ENCODE measurements at regions not wholly inside any gene's neighbourhood (a gene's known extent, or its start where the extent isn't known, plus 50 kb on each side); places are given as distances from the start of the nearest gene placed in this dataset.

DNA sequence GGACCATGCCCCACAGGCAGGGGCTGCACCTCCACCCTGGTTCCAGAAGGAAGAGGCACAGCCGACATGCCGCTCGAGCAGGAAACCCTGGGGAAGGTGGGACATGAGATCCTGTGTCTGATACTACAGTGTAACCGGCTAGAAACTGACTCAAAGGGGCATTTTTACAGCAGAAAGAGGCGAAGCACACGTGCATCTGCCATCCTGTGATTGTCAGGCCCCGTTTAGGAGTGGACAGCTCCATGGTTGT is 62.7 kb downstream of the SIK1 start:
- no peak for DNase-seq (ENCODE audit: unreplicated experiment)
- intact Hi-C loops (cut with micrococcal nuclease): no loop called here
- Mint-ChIP-seq H3K4me3 (ENCODE audit: unreplicated experiment) (no peak overlapping the region), H3K9me3 (ENCODE audit: unreplicated experiment) (no peaks in the 10 kb centered on the region), H3K36me3 (ENCODE audit: insufficient read depth, unreplicated experiment) (no peaks in the 10 kb centered on the region), H3K27ac (ENCODE audit: low read depth, unreplicated experiment) (no peak overlapping the region), H3K27me3 (ENCODE audit: insufficient read depth, unreplicated experiment) (no peaks in the 10 kb centered on the region), H3K4me1 (ENCODE audit: insufficient read depth, unreplicated experiment) (peaks cover 15% of the 10 kb centered on the region)
- TF ChIP-seq, protein P1, sequence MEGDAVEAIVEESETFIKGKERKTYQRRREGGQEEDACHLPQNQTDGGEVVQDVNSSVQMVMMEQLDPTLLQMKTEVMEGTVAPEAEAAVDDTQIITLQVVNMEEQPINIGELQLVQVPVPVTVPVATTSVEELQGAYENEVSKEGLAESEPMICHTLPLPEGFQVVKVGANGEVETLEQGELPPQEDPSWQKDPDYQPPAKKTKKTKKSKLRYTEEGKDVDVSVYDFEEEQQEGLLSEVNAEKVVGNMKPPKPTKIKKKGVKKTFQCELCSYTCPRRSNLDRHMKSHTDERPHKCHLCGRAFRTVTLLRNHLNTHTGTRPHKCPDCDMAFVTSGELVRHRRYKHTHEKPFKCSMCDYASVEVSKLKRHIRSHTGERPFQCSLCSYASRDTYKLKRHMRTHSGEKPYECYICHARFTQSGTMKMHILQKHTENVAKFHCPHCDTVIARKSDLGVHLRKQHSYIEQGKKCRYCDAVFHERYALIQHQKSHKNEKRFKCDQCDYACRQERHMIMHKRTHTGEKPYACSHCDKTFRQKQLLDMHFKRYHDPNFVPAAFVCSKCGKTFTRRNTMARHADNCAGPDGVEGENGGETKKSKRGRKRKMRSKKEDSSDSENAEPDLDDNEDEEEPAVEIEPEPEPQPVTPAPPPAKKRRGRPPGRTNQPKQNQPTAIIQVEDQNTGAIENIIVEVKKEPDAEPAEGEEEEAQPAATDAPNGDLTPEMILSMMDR (IDR thresholded peaks at IDR 0.05; ENCODE audit: unreplicated experiment): no peak
- POLR2A ChIA-PET: no interaction called here
- CTCF ChIA-PET: no interaction called here
- no TSS peak for BruUV-seq (replicated peaks)

DNA sequence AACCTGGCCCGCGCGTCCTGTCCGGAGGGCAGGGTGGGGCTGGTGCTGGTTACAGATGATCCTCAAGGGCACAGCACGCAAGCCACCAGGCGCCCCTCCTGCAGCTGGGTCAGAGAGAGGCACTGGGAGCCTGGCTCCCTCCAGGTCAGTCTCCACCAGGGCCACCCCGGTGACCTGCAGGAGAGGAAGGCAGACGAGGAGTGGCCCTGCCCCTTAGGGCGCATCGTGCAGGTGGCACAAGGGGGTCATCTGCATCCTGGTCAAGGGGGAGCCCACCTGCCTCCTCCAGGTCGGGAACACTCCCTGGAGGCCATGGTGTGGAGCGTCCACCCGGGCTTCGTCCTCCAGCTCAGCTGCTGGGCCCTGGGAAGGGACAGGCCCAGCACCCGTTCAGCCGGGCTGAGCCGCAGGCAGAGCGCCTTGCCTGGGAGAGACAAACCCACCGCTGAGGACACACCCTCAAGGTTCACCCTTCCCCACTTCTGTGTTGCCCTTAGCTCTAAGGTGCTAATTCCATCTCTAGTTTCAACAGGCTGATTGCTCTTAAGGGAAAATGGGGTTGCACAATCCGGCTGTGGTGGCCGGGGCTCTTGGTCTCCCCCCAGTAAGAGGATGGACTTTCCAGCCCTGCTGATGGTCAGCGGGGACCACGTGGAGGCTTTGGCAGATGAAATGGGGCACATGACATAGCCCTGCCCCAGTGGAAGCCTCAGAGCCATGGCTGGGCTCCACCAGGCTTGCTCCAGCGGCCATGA is 63.2 kb downstream of the SIK1 start:
- no TSS peak for BruUV-seq (replicated peaks)
- TF ChIP-seq, protein P1 (IDR thresholded peaks at IDR 0.05; ENCODE audit: unreplicated experiment): no peak
- Mint-ChIP-seq H3K27ac (ENCODE audit: low read depth, unreplicated experiment) (no peak overlapping the region), H3K27me3 (ENCODE audit: insufficient read depth, unreplicated experiment) (no peaks in the 10 kb centered on the region), H3K9me3 (ENCODE audit: unreplicated experiment) (no peaks in the 10 kb centered on the region), H3K36me3 (ENCODE audit: insufficient read depth, unreplicated experiment) (no peaks in the 10 kb centered on the region), H3K4me1 (ENCODE audit: insufficient read depth, unreplicated experiment) (peaks cover 12% of the 10 kb centered on the region), H3K4me3 (ENCODE audit: unreplicated experiment) (no peak overlapping the region)
- POLR2A ChIA-PET: no interaction called here
- intact Hi-C loops (cut with micrococcal nuclease): no loop called here
- CTCF ChIA-PET: no interaction called here
- DNase-seq (ENCODE audit: unreplicated experiment): no peak

DNA sequence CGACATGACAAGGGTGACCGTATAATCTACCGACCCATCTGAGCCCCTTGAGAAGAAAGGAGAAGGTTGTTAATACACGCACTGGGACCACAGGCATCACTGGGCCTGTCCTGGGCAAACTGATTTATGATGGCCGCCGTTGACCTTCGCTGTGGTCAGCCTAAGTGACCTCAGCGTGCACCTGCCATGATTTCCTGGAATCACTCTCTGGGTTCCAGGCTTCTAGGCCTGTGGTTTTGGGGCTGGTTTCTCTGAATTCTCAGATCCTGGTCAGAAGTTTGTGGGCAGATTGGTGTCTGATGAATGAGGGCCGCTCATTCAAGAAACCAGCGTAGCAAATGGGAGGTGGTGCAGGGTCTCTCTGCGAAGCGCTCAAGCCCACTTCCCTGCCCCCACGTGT is 64.0 kb downstream of the SIK1 start:
- H3K4me1 Mint-ChIP-seq (ENCODE audit: insufficient read depth, unreplicated experiment): peaks cover 12% of the 10 kb centered on the region
- no peak overlapping the region for H3K4me3 Mint-ChIP-seq (ENCODE audit: unreplicated experiment)
- no peaks in the 10 kb centered on the region for H3K9me3 Mint-ChIP-seq (ENCODE audit: unreplicated experiment)
- TF ChIP-seq, protein P1 (IDR thresholded peaks at IDR 0.05; ENCODE audit: unreplicated experiment): no peak
- no peak overlapping the region for H3K27ac Mint-ChIP-seq (ENCODE audit: low read depth, unreplicated experiment)
- no peaks in the 10 kb centered on the region for H3K27me3 Mint-ChIP-seq (ENCODE audit: insufficient read depth, unreplicated experiment)
- ChIA-PET POLR2A (interaction anchor here (2.3 kb wide), 1 partner anchor 52 kb away, joined by 10 read pairs; no protein-coding TSS in a partner anchor), CTCF (interaction anchor here (1.1 kb wide), 1 partner anchor 283 kb away, joined by 3 read pairs; no protein-coding TSS in a partner anchor)
- intact Hi-C loops (cut with micrococcal nuclease): no loop called here
- BruUV-seq (replicated peaks): no TSS peak
- peaks cover 6% of the 10 kb centered on the region for H3K36me3 Mint-ChIP-seq (ENCODE audit: insufficient read depth, unreplicated experiment)
- no peak for DNase-seq (ENCODE audit: unreplicated experiment)

DNA sequence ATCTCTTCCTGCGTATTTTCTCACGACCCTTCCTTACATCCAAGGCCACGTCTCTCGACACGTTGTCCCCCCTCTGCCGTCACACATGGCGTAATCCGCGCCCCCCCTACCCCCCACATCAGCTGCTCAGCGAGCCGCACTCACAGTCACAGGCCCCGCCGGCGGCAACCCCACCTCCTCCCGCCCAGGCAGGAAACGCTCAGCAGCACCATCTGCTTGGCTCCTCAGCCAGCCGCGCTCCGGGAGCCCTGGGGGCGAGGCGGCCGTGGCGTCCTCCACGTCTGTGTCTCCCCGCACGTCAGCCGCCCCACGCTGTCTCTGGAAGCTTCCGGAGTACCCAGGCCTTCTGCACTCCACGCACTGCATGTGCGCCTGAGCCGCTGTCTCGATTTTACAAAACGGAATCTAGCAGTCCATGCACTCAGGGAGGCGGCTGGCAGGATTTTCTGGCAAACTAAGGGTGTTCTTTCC is 64.6 kb downstream of the SIK1 start:
- H3K36me3 Mint-ChIP-seq (ENCODE audit: insufficient read depth, unreplicated experiment): peaks cover 6% of the 10 kb centered on the region
- BruUV-seq (replicated peaks): no TSS peak
- no peak overlapping the region for H3K4me3 Mint-ChIP-seq (ENCODE audit: unreplicated experiment)
- H3K27ac Mint-ChIP-seq (ENCODE audit: low read depth, unreplicated experiment): no peak overlapping the region
- POLR2A ChIA-PET: interaction anchor here (1.9 to 2.3 kb wide), 2 partner anchors 11 to 52 kb away, joined by 10 to 11 read pairs; no protein-coding TSS in a partner anchor
- no peak for DNase-seq (ENCODE audit: unreplicated experiment)
- TF ChIP-seq, protein P1 (IDR thresholded peaks at IDR 0.05; ENCODE audit: unreplicated experiment): no peak
- peaks cover 12% of the 10 kb centered on the region for H3K4me1 Mint-ChIP-seq (ENCODE audit: insufficient read depth, unreplicated experiment)
- CTCF ChIA-PET: interaction anchor here (0.7 to 1.4 kb wide), 3 partner anchors 25 to 283 kb away, joined by 3 read pairs; no protein-coding TSS in a partner anchor
- intact Hi-C loops (cut with micrococcal nuclease): no loop called here
- no peaks in the 10 kb centered on the region for H3K27me3 Mint-ChIP-seq (ENCODE audit: insufficient read depth, unreplicated experiment)
- H3K9me3 Mint-ChIP-seq (ENCODE audit: unreplicated experiment): no peaks in the 10 kb centered on the region

Measured in MCF 10A (cell line).